ENCODE measurements at regions not wholly inside any gene's neighbourhood (a gene's known extent, or its start where the extent isn't known, plus 50 kb on each side); places are given as distances from the start of the nearest gene placed in this dataset.

- no peaks in the 10 kb centered on the region for H4K20me1 ChIP-seq (ENCODE audit: insufficient read depth, low read length)
- no peaks in the 10 kb centered on the region for H3K9me2 ChIP-seq (ENCODE audit: low read depth, low read length)
- no peak overlapping the region for H3K27ac ChIP-seq (ENCODE audit: low read depth, low read length, poor library complexity, severe bottlenecking)
- H3F3A ChIP-seq (ENCODE audit: insufficient read depth, low read length), result no peaks in the 10 kb centered on the region
- no peaks in the 10 kb centered on the region for H3K9me3 ChIP-seq (ENCODE audit: low read length)
- no peaks in the 10 kb centered on the region for H3K4me1 ChIP-seq (ENCODE audit: insufficient read depth, low read length, severe bottlenecking)
- TF ChIP-seq EZH2 (IDR thresholded peaks at IDR 0.05; ENCODE audit: borderline replicate concordance, low read length) (no peak), CTCF (IDR thresholded peaks at IDR 0.05; ENCODE audit: low read length) (no peak)
- no peak overlapping the region for H3K9ac ChIP-seq (ENCODE audit: low read length)
- no peak overlapping the region for H3K4me3 ChIP-seq (ENCODE audit: low read depth, low read length, poor library complexity, severe bottlenecking)
- no peak overlapping the region for H2AFZ ChIP-seq (ENCODE audit: low read length)
- no peaks in the 10 kb centered on the region for H3K27me3 ChIP-seq (ENCODE audit: insufficient read depth, low read length)
- H3K36me3 ChIP-seq (ENCODE audit: insufficient read depth, low read length), result no peaks in the 10 kb centered on the region
- H3K4me2 ChIP-seq (ENCODE audit: low read length), result no peak overlapping the region
- no peaks in the 10 kb centered on the region for H3K79me2 ChIP-seq (ENCODE audit: insufficient read depth, low read length)
These were observed 165.6 kb upstream of the SMAD3 start for GRCh38 chr15:66899555-66900350.

- H3K4me3 ChIP-seq (ENCODE audit: low read depth, low read length, poor library complexity, severe bottlenecking), result no peak overlapping the region
- H3K27me3 ChIP-seq (ENCODE audit: insufficient read depth, low read length), result 0 out of 2 replicates have a peak, but pooled peaks cover 4% of the 10 kb centered on the region
- no peak overlapping the region for H2AFZ ChIP-seq (ENCODE audit: low read length)
- no peaks in the 10 kb centered on the region for H3K36me3 ChIP-seq (ENCODE audit: insufficient read depth, low read length)
- no peaks in the 10 kb centered on the region for H3F3A ChIP-seq (ENCODE audit: insufficient read depth, low read length)
- H3K9ac ChIP-seq (ENCODE audit: low read length), result no peak overlapping the region
- H4K20me1 ChIP-seq (ENCODE audit: insufficient read depth, low read length), result no peaks in the 10 kb centered on the region
- H3K4me2 ChIP-seq (ENCODE audit: low read length), result no peak overlapping the region
- no peak for TF ChIP-seq CTCF (IDR thresholded peaks at IDR 0.05; ENCODE audit: low read length)
- no peak for TF ChIP-seq EZH2 (IDR thresholded peaks at IDR 0.05; ENCODE audit: borderline replicate concordance, low read length)
- H3K9me2 ChIP-seq (ENCODE audit: low read depth, low read length), result no peaks in the 10 kb centered on the region
- H3K27ac ChIP-seq (ENCODE audit: low read depth, low read length, poor library complexity, severe bottlenecking), result no peak overlapping the region
- no peaks in the 10 kb centered on the region for H3K4me1 ChIP-seq (ENCODE audit: insufficient read depth, low read length, severe bottlenecking)
- no peaks in the 10 kb centered on the region for H3K9me3 ChIP-seq (ENCODE audit: low read length)
- H3K79me2 ChIP-seq (ENCODE audit: insufficient read depth, low read length), result no peaks in the 10 kb centered on the region
These were observed 164.7 kb upstream of the SMAD3 start for GRCh38 chr15:66900586-66901310.

GRCh38 chr15:66901336-66902100, 163.9 kb upstream of the SMAD3 start:
- peaks cover 10% of the 10 kb centered on the region; the same call in 1 of the 2 replicates for H3K27me3 ChIP-seq (ENCODE audit: insufficient read depth, low read length)
- no peaks in the 10 kb centered on the region for H3K4me1 ChIP-seq (ENCODE audit: insufficient read depth, low read length, severe bottlenecking)
- no peak overlapping the region for H3K9ac ChIP-seq (ENCODE audit: low read length)
- no peak overlapping the region for H2AFZ ChIP-seq (ENCODE audit: low read length)
- TF ChIP-seq CTCF (IDR thresholded peaks at IDR 0.05; ENCODE audit: low read length) (no peak), EZH2 (IDR thresholded peaks at IDR 0.05; ENCODE audit: borderline replicate concordance, low read length) (no peak)
- H3K27ac ChIP-seq (ENCODE audit: low read depth, low read length, poor library complexity, severe bottlenecking), result no peak overlapping the region
- H3K4me3 ChIP-seq (ENCODE audit: low read depth, low read length, poor library complexity, severe bottlenecking), result no peak overlapping the region
- H3K9me3 ChIP-seq (ENCODE audit: low read length), result 0 out of 2 replicates have a peak, but pooled peaks cover 4% of the 10 kb centered on the region
- H3K36me3 ChIP-seq (ENCODE audit: insufficient read depth, low read length), result no peaks in the 10 kb centered on the region; the same call in 1 of the 2 replicates
- H3K79me2 ChIP-seq (ENCODE audit: insufficient read depth, low read length), result no peaks in the 10 kb centered on the region
- no peaks in the 10 kb centered on the region for H4K20me1 ChIP-seq (ENCODE audit: insufficient read depth, low read length)
- no peaks in the 10 kb centered on the region for H3K9me2 ChIP-seq (ENCODE audit: low read depth, low read length)
- H3K4me2 ChIP-seq (ENCODE audit: low read length), result no peak overlapping the region
- H3F3A ChIP-seq (ENCODE audit: insufficient read depth, low read length), result no peaks in the 10 kb centered on the region
